Muscle of leg (tissue), 3 donors: ENCODE measurements at regions not wholly inside any gene's neighbourhood (a gene's known extent, or its start where the extent isn't known, plus 50 kb on each side); places are given as distances from the start of the nearest gene placed in this dataset.

Experiments used
- DNase-seq: peaks from one replicate; pipeline ENCODE4 v3.0.0; 2013
- H3K27ac ChIP-seq: one replicate; pipeline ENCODE4 v1.5.1; 2013; ENCODE audit warnings: mild to moderate bottlenecking, low read length, control low read depth
- H3K27me3 ChIP-seq: one replicate; pipeline ENCODE4 v1.6.1; 2013; ENCODE audit warnings: low read length; ENCODE audit not compliant: control insufficient read depth, insufficient read depth
- H3K36me3 ChIP-seq: one replicate; pipeline ENCODE4 v1.6.1; 2013; ENCODE audit warnings: low read length; ENCODE audit not compliant: control insufficient read depth, insufficient read depth
- H3K4me1 ChIP-seq: one replicate; pipeline ENCODE4 v1.6.1; 2013; ENCODE audit warnings: low read length; ENCODE audit not compliant: control insufficient read depth, insufficient read depth
- H3K4me3 ChIP-seq: one replicate; pipeline ENCODE4 v1.5.1; 2013; ENCODE audit warnings: low read length, control low read depth
- H3K9me3 ChIP-seq: replicated peaks from 2 replicates; pipeline ENCODE4 v1.6.1; 2013; ENCODE audit warnings: low read depth, low read length; ENCODE audit not compliant: control insufficient read depth
- WGBS: methylation state at CpG from one replicate; pipeline ENCODE4 v1.1.5; 2013; ENCODE audit warnings: missing lambda C conversion rate; ENCODE audit not compliant: insufficient coverage; 5-methylcytosine and 5-hydroxymethylcytosine counted together

GRCh38 chr2:66753660-66754059 is 318.7 kb downstream of the MEIS1 start:
- Histone ChIP-seq H3K27me3 (no peaks in the 10 kb centered on the region), H3K27ac (no peak overlapping the region), H3K36me3 (no peaks in the 10 kb centered on the region), H3K9me3 (peaks cover 3% of the 10 kb centered on the region), H3K4me3 (no peak overlapping the region), H3K4me1 (no peaks in the 10 kb centered on the region)
- DNase-seq: no peak
- WGBS: 75% methylated on average over 1 of the region's 3 CpGs

DNA sequence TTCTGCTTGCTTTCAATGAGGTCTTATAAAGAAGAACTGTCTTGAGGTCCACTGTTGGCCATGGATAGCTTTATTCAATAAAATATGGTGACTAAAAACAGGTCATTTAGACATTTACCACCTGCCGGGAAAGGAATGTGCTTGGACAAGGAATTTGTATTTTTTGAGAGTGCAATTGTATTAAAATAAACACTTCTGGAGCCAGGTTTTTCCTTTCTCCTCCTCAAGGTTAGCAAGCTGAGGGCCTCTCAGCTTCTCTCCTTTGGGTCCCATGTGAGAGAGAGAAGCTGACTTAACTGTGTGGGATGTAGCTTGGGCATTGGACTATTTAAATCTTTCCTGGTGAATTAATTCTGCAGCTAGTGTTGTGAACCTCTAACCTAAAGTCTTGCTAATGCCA is 321.0 kb downstream of the MEIS1 start:
- H3K27ac ChIP-seq: no peak overlapping the region
- H3K9me3 ChIP-seq: peaks cover 3% of the 10 kb centered on the region
- H3K4me3 ChIP-seq: no peak overlapping the region
- WGBS: no CpG with 5 or more reads among the region's 1 CpG
- H3K27me3 ChIP-seq: no peaks in the 10 kb centered on the region
- no peaks in the 10 kb centered on the region for H3K4me1 ChIP-seq
- no peak for DNase-seq
- no peaks in the 10 kb centered on the region for H3K36me3 ChIP-seq

DNA sequence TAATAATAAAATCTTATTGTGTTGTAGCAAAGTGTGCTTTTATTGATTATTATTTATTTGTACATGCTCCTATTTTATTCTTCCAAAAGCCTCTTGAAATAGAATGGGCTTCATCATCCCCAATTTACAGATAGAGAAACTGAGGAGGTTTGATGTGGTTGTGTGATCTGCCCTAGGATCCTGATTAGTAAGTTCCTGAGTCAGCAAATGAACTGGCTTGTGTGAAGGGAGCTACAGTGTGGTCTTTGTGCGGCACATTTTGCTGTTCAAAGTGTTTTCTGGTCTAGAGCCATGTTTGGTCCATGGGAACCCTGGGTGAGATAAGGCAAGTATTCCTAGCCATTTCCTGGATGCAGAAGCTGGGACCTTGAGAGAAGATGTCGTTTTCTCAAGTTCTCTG is 326.9 kb downstream of the MEIS1 start:
- Histone ChIP-seq H3K27me3 (no peaks in the 10 kb centered on the region), H3K36me3 (no peaks in the 10 kb centered on the region), H3K4me1 (no peaks in the 10 kb centered on the region), H3K9me3 (peaks cover 3% of the 10 kb centered on the region), H3K27ac (no peak overlapping the region), H3K4me3 (no peak overlapping the region)
- no peak for DNase-seq
- 92% methylated on average over 1 of the region's 2 CpGs for WGBS

DNA sequence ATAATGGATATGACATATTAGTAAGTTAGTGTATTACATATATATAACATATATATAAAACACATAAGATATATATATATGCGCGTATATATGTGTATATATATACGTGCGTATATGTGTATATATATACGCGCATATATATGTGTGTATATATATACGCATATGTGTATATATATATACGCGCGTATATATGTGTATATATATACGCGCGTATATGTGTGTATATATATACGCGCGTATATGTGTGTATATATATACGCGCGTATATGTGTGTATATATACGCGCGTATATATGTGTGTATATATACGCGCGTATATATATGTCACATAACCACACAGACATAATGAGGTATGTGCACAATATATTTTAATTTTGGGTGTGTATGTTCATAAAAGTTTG is 327.8 kb downstream of the MEIS1 start:
- 78% methylated on average over 15 of the region's 25 CpGs for WGBS
- no peak for DNase-seq
- no peak overlapping the region for H3K4me3 ChIP-seq
- no peaks in the 10 kb centered on the region for H3K4me1 ChIP-seq
- no peak overlapping the region for H3K27ac ChIP-seq
- no peaks in the 10 kb centered on the region for H3K27me3 ChIP-seq
- H3K36me3 ChIP-seq: no peaks in the 10 kb centered on the region
- H3K9me3 ChIP-seq: no peaks in the 10 kb centered on the region

GRCh38 chr2:66766582-66766981 is 331.7 kb downstream of the MEIS1 start:
- no peak overlapping the region for H3K4me3 ChIP-seq
- no peaks in the 10 kb centered on the region for H3K27me3 ChIP-seq
- no peaks in the 10 kb centered on the region for H3K4me1 ChIP-seq
- no peak overlapping the region for H3K27ac ChIP-seq
- DNase-seq: no peak
- H3K36me3 ChIP-seq: no peaks in the 10 kb centered on the region
- WGBS: 80% methylated on average over 1 of the region's 3 CpGs
- H3K9me3 ChIP-seq: no peaks in the 10 kb centered on the region

DNA sequence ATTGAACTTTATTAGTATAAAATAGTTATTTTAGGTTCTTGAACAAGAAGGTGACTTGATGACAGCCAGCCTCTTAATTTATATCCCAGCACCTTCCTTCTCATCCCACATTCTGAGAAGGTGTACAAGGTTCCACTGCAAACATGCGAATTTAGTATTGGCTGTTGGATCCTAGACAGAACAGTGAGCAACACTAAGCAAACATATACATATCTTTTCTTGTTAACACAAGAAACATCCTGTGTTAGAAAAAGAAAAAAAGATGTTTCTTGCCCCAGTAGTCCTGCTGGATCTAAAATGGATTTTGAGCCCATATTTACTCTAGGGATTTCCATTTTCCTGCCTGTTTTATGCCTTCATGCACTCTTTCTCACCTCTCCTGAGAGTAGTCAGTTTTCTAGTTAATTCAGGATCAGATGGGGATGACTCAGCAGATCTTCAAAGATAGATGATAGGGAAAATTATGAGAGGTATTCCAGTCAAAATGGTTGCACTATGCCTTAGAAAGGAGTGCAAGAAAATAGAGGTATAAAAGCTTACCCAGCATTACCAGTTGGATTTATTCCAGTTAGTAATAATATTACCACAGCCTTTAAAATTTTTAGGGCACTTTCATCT is 336.5 kb downstream of the MEIS1 start:
- Histone ChIP-seq H3K36me3 (no peaks in the 10 kb centered on the region), H3K9me3 (no peaks in the 10 kb centered on the region), H3K27me3 (no peaks in the 10 kb centered on the region), H3K4me1 (no peaks in the 10 kb centered on the region), H3K4me3 (no peak overlapping the region), H3K27ac (no peak overlapping the region)
- no CpG with 5 or more reads among the region's 1 CpG for WGBS
- DNase-seq: no peak

GRCh38 chr2:66772618-66773017 is 337.7 kb downstream of the MEIS1 start:
- Histone ChIP-seq H3K4me3 (no peak overlapping the region), H3K4me1 (no peaks in the 10 kb centered on the region), H3K36me3 (no peaks in the 10 kb centered on the region), H3K27ac (no peak overlapping the region), H3K9me3 (no peaks in the 10 kb centered on the region), H3K27me3 (no peaks in the 10 kb centered on the region)
- WGBS: 79% methylated on average over 1 of the region's 1 CpG
- no peak for DNase-seq

DNA sequence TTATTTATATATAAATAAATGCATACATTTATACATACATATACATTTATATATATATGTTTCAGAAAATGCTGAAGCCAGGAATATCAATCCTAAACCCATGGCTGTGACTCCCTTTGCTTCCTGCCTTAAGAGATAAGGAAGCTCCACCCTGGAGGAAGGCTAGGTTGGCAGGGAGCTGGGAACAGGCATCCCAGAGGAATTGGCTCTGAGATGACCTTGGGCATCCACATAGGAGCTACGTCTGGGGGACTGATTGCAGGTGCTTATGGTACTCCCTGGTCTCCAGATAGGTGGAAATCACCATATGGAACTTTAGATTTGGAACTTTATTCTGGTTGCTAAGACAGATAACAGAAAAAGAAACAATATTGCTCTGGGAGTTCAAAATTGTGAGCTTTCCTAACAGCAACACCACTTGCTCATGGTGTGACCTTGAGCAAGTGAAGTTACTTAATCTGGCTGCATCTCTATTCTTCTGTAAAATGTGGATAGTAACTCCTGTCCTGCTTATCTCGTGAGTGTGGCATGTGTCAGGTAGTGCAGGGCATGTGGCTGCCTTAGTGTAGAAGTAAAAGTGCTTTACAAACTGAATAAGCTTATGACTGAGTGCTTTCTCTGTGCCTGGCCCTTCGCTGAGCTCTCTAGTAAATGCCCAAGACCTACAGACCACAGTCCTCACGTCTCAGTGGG is 341.0 kb downstream of the MEIS1 start:
- 67% methylated on average over 3 of the region's 4 CpGs for WGBS
- no peaks in the 10 kb centered on the region for H3K4me1 ChIP-seq
- no peak for DNase-seq
- H3K9me3 ChIP-seq: no peaks in the 10 kb centered on the region
- H3K27me3 ChIP-seq: no peaks in the 10 kb centered on the region
- no peak overlapping the region for H3K4me3 ChIP-seq
- no peak overlapping the region for H3K27ac ChIP-seq
- H3K36me3 ChIP-seq: no peaks in the 10 kb centered on the region

DNA sequence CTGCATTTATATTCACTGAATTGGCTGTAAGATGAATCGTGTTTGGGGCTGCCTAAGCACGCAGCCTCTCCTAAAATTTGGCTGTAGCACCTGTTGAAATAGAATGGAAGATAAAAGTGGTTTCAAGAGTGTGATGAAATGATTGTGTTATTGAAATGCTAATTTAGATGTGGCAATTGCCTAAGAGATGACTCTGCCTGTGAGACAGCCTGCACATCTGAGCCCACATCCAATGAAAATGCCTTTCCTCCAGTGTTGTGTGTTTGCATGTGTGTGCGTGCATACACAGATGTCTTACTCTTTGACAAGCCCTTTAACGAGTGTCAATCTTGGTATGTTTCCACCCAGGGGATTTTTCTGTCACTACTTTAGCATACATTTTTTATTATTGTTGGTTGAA is 346.9 kb downstream of the MEIS1 start:
- no peak overlapping the region for H3K4me3 ChIP-seq
- H3K36me3 ChIP-seq: no peaks in the 10 kb centered on the region
- no peaks in the 10 kb centered on the region for H3K4me1 ChIP-seq
- WGBS: 63% methylated on average over 2 of the region's 4 CpGs
- no peak for DNase-seq
- H3K27ac ChIP-seq: no peak overlapping the region
- H3K27me3 ChIP-seq: no peaks in the 10 kb centered on the region
- no peaks in the 10 kb centered on the region for H3K9me3 ChIP-seq

GRCh38 chr2:66782780-66783361 is 347.9 kb downstream of the MEIS1 start:
- no peak overlapping the region for H3K27ac ChIP-seq
- WGBS: 72% methylated on average over 5 of the region's 7 CpGs
- H3K4me1 ChIP-seq: no peaks in the 10 kb centered on the region
- no peaks in the 10 kb centered on the region for H3K9me3 ChIP-seq
- H3K4me3 ChIP-seq: no peak overlapping the region
- no peaks in the 10 kb centered on the region for H3K27me3 ChIP-seq
- DNase-seq: no peak
- H3K36me3 ChIP-seq: no peaks in the 10 kb centered on the region
